Astrocyte (in vitro differentiated cells and primary cell): ENCODE measurements at regions not wholly inside any gene's neighbourhood (a gene's known extent, or its start where the extent isn't known, plus 50 kb on each side); places are given as distances from the start of the nearest gene placed in this dataset.
"Not testable (repeated sequence)": the region's sequence is repeated elsewhere in the genome, so short reads cannot be mapped to it uniquely, and the experiment has no call there.

Experiments used
- DNase-seq: peaks from one replicate; pipeline ENCODE4 v3.0.0-alpha.2; 2010; ENCODE audit warnings: low read depth
- FAIRE-seq: peaks from 2 replicates; lab custom pipeline; 2011; peaks lifted over from hg19 to GRCh38; lab: Jason Lieb, UNC
- H2AFZ ChIP-seq: 2 replicates; pipeline ENCODE4 v1.6.0; 2012; ENCODE audit warnings: low read depth, low read length, inconsistent platforms
- H3K27ac ChIP-seq: 2 replicates; pipeline ENCODE4 v1.5.1; 2011; ENCODE audit warnings: low read depth, low read length, inconsistent platforms
- H3K27me3 ChIP-seq: 2 replicates; pipeline ENCODE4 v1.6.0; 2011; ENCODE audit warnings: low read length, inconsistent platforms; ENCODE audit not compliant: insufficient read depth
- H3K36me3 ChIP-seq: 2 replicates; pipeline ENCODE4 v1.5.1; 2011; ENCODE audit warnings: low read length, inconsistent platforms; ENCODE audit not compliant: insufficient read depth
- H3K4me1 ChIP-seq: 2 replicates; pipeline ENCODE4 v1.5.1; 2011; ENCODE audit warnings: low read length, inconsistent platforms; ENCODE audit not compliant: insufficient read depth
- H3K4me2 ChIP-seq: 2 replicates; pipeline ENCODE4 v1.6.0; 2012; ENCODE audit warnings: low read length, inconsistent platforms
- H3K4me3 ChIP-seq: 2 replicates; pipeline ENCODE4 v1.5.1; 2011; ENCODE audit warnings: low read depth, mild to moderate bottlenecking, low read length, inconsistent platforms; ENCODE audit not compliant: insufficient read depth
- H3K79me2 ChIP-seq: 2 replicates; pipeline ENCODE4 v1.6.0; 2012; ENCODE audit warnings: mild to moderate bottlenecking, low read length, inconsistent platforms; ENCODE audit not compliant: insufficient read depth
- H3K9ac ChIP-seq: 2 replicates; pipeline ENCODE4 v1.6.0; 2012; ENCODE audit warnings: mild to moderate bottlenecking, low read length, inconsistent platforms
- H3K9me3 ChIP-seq: 2 replicates; pipeline ENCODE4 v1.5.1; 2012; ENCODE audit warnings: low read depth, mild to moderate bottlenecking, low read length, inconsistent platforms; ENCODE audit not compliant: insufficient read depth
- H4K20me1 ChIP-seq: 2 replicates; pipeline ENCODE4 v1.6.0; 2012; ENCODE audit warnings: low read length, inconsistent platforms; ENCODE audit not compliant: insufficient read depth
- H3K27ac Mint-ChIP-seq: one replicate; pipeline ENCODE4 v1.8.0; 2021; ENCODE audit warnings: mild to moderate bottlenecking, mixed read lengths; ENCODE audit not compliant: unreplicated experiment
- H3K27me3 Mint-ChIP-seq: one replicate; pipeline ENCODE4 v1.8.0; 2021; ENCODE audit warnings: low read depth, mixed read lengths; ENCODE audit not compliant: unreplicated experiment
- H3K36me3 Mint-ChIP-seq: one replicate; pipeline ENCODE4 v1.8.0; 2021; ENCODE audit warnings: low read depth, mixed read lengths; ENCODE audit not compliant: unreplicated experiment
- H3K4me1 Mint-ChIP-seq: one replicate; pipeline ENCODE4 v1.8.0; 2021; ENCODE audit warnings: low read depth, mixed read lengths; ENCODE audit not compliant: unreplicated experiment
- H3K4me3 Mint-ChIP-seq: one replicate; pipeline ENCODE4 v1.8.0; 2021; ENCODE audit warnings: mild to moderate bottlenecking, moderate library complexity, mixed read lengths; ENCODE audit not compliant: unreplicated experiment
- H3K9me3 Mint-ChIP-seq: one replicate; pipeline ENCODE4 v1.8.0; 2021; ENCODE audit warnings: mild to moderate bottlenecking, mixed read lengths; ENCODE audit not compliant: unreplicated experiment
- EZH2 ChIP-seq: IDR thresholded peaks from 2 replicates; pipeline ENCODE4 v1.6.1; 2012; ENCODE audit warnings: mild to moderate bottlenecking, low read length, inconsistent platforms; ENCODE audit not compliant: insufficient read depth
- TF ChIP-seq, protein P1 (sequence below): IDR thresholded peaks from 2 replicates; pipeline ENCODE4 v1.5.1; 2011; ENCODE audit warnings: low read depth, mild to moderate bottlenecking, inconsistent platforms, low read length, moderate library complexity; ENCODE audit not compliant: insufficient read depth

DNA sequence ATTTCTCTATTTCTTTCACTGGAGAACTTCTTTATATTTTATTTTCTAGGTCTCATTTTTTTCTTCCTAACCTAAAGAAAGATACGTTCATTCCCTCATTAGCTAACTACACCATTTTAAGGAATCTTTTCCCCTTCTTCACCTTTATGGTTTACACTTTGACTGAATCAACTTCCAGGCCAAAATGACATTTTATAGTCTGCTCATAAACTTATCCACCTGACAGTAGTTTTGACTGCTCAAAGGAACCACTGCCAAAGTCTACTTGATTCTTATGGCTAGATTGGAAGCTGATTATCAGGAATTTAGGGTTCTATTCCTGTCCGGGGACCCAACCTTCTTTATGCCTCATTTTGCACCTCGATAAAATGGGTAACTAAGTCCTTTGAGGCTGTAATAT lies 73.0 kb upstream of the FOXP2 start:
- no peaks in the 10 kb centered on the region for H3K27me3 Mint-ChIP-seq
- no peak overlapping the region for H3K4me3 ChIP-seq
- no peaks in the 10 kb centered on the region for H4K20me1 ChIP-seq
- H3K9ac ChIP-seq, result no peak overlapping the region
- no peak overlapping the region for H3K27ac ChIP-seq
- TF ChIP-seq, protein P1, sequence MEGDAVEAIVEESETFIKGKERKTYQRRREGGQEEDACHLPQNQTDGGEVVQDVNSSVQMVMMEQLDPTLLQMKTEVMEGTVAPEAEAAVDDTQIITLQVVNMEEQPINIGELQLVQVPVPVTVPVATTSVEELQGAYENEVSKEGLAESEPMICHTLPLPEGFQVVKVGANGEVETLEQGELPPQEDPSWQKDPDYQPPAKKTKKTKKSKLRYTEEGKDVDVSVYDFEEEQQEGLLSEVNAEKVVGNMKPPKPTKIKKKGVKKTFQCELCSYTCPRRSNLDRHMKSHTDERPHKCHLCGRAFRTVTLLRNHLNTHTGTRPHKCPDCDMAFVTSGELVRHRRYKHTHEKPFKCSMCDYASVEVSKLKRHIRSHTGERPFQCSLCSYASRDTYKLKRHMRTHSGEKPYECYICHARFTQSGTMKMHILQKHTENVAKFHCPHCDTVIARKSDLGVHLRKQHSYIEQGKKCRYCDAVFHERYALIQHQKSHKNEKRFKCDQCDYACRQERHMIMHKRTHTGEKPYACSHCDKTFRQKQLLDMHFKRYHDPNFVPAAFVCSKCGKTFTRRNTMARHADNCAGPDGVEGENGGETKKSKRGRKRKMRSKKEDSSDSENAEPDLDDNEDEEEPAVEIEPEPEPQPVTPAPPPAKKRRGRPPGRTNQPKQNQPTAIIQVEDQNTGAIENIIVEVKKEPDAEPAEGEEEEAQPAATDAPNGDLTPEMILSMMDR, result no peak
- TF ChIP-seq EZH2, result no peak
- no peak overlapping the region for H3K27ac Mint-ChIP-seq
- H3K4me1 Mint-ChIP-seq, result peaks cover 4% of the 10 kb centered on the region
- no peaks in the 10 kb centered on the region for H3K36me3 ChIP-seq
- no peaks in the 10 kb centered on the region for H3K9me3 ChIP-seq
- H3K4me3 Mint-ChIP-seq, result no peak overlapping the region
- H3K4me1 ChIP-seq, result no peaks in the 10 kb centered on the region
- FAIRE-seq, result no peak
- no peaks in the 10 kb centered on the region for H3K79me2 ChIP-seq
- H3K36me3 Mint-ChIP-seq, result no peaks in the 10 kb centered on the region
- H3K4me2 ChIP-seq, result no peak overlapping the region
- H3K27me3 ChIP-seq, result no peaks in the 10 kb centered on the region
- no peak overlapping the region for H2AFZ ChIP-seq
- H3K9me3 Mint-ChIP-seq, result no peaks in the 10 kb centered on the region
- DNase-seq, result no peak

DNA sequence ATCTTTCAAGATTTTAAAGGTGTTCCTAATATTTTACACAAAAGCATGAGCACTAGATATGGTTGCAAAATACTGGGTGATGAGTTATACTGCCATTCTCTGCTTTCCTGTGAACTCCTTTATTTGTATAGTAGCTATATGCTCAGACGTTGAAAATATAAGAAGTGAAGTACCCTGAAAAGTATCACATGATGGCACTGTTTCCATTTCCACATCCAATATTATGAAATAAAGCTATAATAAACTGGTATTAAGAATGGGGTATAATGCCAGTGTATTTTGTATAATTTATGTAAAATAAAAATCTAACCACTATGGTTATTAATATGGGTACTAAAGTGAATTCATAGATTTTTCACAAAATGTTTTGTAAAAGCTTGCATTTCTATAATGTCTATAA lies 79.6 kb upstream of the FOXP2 start:
- Mint-ChIP-seq H3K36me3 (no peaks in the 10 kb centered on the region), H3K9me3 (no peaks in the 10 kb centered on the region), H3K4me1 (no peaks in the 10 kb centered on the region), H3K27ac (no peak overlapping the region), H3K27me3 (no peaks in the 10 kb centered on the region), H3K4me3 (no peak overlapping the region)
- Histone ChIP-seq H3K9me3 (no peaks in the 10 kb centered on the region), H3K4me2 (no peak overlapping the region), H3K4me3 (no peak overlapping the region), H3K27me3 (no peaks in the 10 kb centered on the region), H3K36me3 (no peaks in the 10 kb centered on the region), H2AFZ (no peak overlapping the region), H3K79me2 (no peaks in the 10 kb centered on the region), H4K20me1 (no peaks in the 10 kb centered on the region), H3K27ac (no peak overlapping the region), H3K9ac (no peak overlapping the region), H3K4me1 (no peaks in the 10 kb centered on the region)
- TF ChIP-seq, protein P1, result no peak
- no peak for TF ChIP-seq EZH2
- DNase-seq, result no peak
- FAIRE-seq, result no peak

DNA sequence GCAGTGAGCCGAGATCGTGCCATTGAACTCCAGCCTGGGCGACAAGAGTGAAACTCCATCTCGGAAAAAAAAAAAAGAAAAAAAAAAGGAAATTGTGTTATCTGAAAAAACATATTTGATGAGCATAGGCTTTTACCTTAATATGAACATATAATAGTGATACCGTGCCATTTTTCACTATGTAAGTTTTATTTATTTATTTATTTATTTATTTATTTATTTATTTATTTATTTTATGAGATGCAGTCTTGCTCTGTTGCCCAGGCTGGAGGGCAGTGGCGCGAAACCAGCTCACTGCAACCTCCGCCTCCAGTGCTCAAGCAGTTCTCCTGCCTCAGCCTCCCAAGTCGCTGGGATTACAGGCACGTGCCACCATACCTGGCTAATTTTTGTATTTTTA lies 85.2 kb upstream of the FOXP2 start:
- not testable (repeated sequence) for H3K4me1 ChIP-seq, H3K9ac ChIP-seq, H3K4me1 Mint-ChIP-seq, H3K36me3 ChIP-seq, H3K79me2 ChIP-seq, H3K36me3 Mint-ChIP-seq, H3K27me3 ChIP-seq, DNase-seq, H3K9me3 Mint-ChIP-seq, H2AFZ ChIP-seq, H3K4me3 ChIP-seq, H3K27me3 Mint-ChIP-seq, H4K20me1 ChIP-seq, H3K4me2 ChIP-seq, H3K27ac Mint-ChIP-seq, FAIRE-seq, H3K4me3 Mint-ChIP-seq, H3K9me3 ChIP-seq, H3K27ac ChIP-seq
